ENCODE measurements at regions not wholly inside any gene's neighbourhood (a gene's known extent, or its start where the extent isn't known, plus 50 kb on each side); places are given as distances from the start of the nearest gene placed in this dataset.

DNA sequence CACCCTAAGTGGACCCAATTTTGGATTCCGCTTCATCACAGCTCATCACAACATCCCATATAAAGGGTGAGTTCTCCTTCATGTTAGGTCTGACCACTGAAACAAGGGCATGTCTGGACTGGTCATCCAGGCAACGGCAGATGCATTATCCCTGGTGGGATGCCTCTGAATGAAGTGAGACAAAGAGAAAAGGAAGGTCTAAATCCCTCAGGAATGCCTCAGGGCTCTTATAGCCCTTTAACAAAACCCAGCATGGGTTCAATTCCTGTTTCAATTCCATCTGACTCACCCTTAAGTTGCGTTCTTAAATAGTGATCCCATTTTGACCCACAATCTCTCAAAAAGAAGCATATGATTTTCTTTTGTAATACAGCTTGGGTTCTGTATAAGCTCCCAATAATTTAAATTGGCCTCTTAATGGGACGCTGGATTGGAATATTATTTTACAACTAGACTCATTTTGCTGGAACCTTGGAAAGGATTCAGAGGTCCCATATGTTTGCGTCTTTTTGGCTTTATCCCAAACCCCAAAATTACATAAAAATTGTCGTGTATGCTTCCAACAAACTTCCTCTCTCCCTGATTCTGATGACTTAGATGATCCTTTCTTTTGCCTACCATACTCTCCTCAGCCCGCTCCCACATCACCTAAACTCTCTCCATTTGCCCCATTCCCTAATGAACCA is 287.4 kb upstream of the ZP4 start:
- H2AK5ac ChIP-seq (ENCODE audit: insufficient read length, low read length): no peak overlapping the region
- H4K5ac ChIP-seq (ENCODE audit: insufficient read length, low read depth, low read length): no peak overlapping the region
- H3K4me2 ChIP-seq (ENCODE audit: insufficient read depth, insufficient read length, low read length): no peak overlapping the region
- Mint-ChIP-seq H3K4me3 (no peak overlapping the region), H3K36me3 (ENCODE audit: insufficient read depth in 1 of 3, low read depth in 3 of 3) (peaks cover 6 to 21% (median 7%) of the 10 kb centered on the region in 3 experiments), H3K27ac (peak overlapping the region in 2 of 3 experiments; percentile 45 to 86; a peak in 3 of 7 replicates), H3K9me3 (peaks cover 6 to 8% of the 10 kb centered on the region in 2 experiments), H3K4me1 (peaks cover 31 to 33% of the 10 kb centered on the region in 2 experiments), H3K27me3 (ENCODE audit: low read depth) (no peaks in the 10 kb centered on the region)
- no peaks in the 10 kb centered on the region for H3K27me3 ChIP-seq (ENCODE audit: insufficient read depth, low read length)
- WGBS (ENCODE audit: extremely low coverage, insufficient read length, low lambda C conversion rate): 100% methylated on average over 1 of the region's 7 CpGs
- no peaks in the 10 kb centered on the region for H3K79me2 ChIP-seq (ENCODE audit: insufficient read depth, low read length)
- no peak overlapping the region for H2BK5ac ChIP-seq (ENCODE audit: insufficient read length, low read length)
- no peak overlapping the region for H3K18ac ChIP-seq (ENCODE audit: insufficient read length, low read depth, low read length)
- peaks cover 15% of the 10 kb centered on the region; the same call in 1 of the 2 replicates for H3K4me1 ChIP-seq (ENCODE audit: insufficient read depth, low read length)
- no peak overlapping the region for H3T11ph ChIP-seq (ENCODE audit: low read length)
- no peak overlapping the region for H3K23ac ChIP-seq (ENCODE audit: insufficient read length, low read depth, low read length)
- H4K20me1 ChIP-seq (ENCODE audit: control insufficient read depth, insufficient read depth, insufficient read length): no peaks in the 10 kb centered on the region
- no peak overlapping the region for H3K14ac ChIP-seq (ENCODE audit: insufficient read depth, low read length)
- H3K23me2 ChIP-seq (ENCODE audit: insufficient read length, low read depth, low read length, poor library complexity, severe bottlenecking): no peaks in the 10 kb centered on the region
- no peak overlapping the region for H3K4ac ChIP-seq (ENCODE audit: low read depth, low read length)
- H2BK20ac ChIP-seq (ENCODE audit: low read depth, low read length, poor library complexity, severe bottlenecking): no peak overlapping the region
- TF ChIP-seq, protein P1, sequence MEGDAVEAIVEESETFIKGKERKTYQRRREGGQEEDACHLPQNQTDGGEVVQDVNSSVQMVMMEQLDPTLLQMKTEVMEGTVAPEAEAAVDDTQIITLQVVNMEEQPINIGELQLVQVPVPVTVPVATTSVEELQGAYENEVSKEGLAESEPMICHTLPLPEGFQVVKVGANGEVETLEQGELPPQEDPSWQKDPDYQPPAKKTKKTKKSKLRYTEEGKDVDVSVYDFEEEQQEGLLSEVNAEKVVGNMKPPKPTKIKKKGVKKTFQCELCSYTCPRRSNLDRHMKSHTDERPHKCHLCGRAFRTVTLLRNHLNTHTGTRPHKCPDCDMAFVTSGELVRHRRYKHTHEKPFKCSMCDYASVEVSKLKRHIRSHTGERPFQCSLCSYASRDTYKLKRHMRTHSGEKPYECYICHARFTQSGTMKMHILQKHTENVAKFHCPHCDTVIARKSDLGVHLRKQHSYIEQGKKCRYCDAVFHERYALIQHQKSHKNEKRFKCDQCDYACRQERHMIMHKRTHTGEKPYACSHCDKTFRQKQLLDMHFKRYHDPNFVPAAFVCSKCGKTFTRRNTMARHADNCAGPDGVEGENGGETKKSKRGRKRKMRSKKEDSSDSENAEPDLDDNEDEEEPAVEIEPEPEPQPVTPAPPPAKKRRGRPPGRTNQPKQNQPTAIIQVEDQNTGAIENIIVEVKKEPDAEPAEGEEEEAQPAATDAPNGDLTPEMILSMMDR (conservative IDR thresholded peaks at IDR 0.05): no peak
- H3K9me3 ChIP-seq (ENCODE audit: control insufficient read depth, low read depth, low read length): no peaks in the 10 kb centered on the region
- no peak overlapping the region for H4K91ac ChIP-seq (ENCODE audit: insufficient read length, low read depth, low read length)
- H4K8ac ChIP-seq (replicated peaks; ENCODE audit: insufficient read length, low read depth, low read length): no peak overlapping the region
- no peak overlapping the region for H3K9ac ChIP-seq (ENCODE audit: extremely low read depth, insufficient read length, low read length)
- no peak overlapping the region for H3K27ac ChIP-seq (ENCODE audit: insufficient read length, low read depth, low read length)
- no peak overlapping the region for H2BK12ac ChIP-seq (ENCODE audit: insufficient read length, low read depth, low read length)
- no peak overlapping the region for H2BK15ac ChIP-seq (ENCODE audit: low read depth, low read length)
- DNase-seq: no peak
- H2BK120ac ChIP-seq (ENCODE audit: low read depth, low read length, poor library complexity, severe bottlenecking): no peak overlapping the region
- peak overlapping the region; percentile 18 for H2AFZ ChIP-seq (ENCODE audit: low read length)
- H3K79me1 ChIP-seq (ENCODE audit: insufficient read depth, low read depth, low read length, poor library complexity, severe bottlenecking): no peaks in the 10 kb centered on the region
- H3K56ac ChIP-seq (ENCODE audit: insufficient read length, low read depth, low read length): no peak overlapping the region
